Trophoblast cell (in vitro differentiated cells and primary cell): ENCODE measurements at regions not wholly inside any gene's neighbourhood (a gene's known extent, or its start where the extent isn't known, plus 50 kb on each side); places are given as distances from the start of the nearest gene placed in this dataset.

Source experiments
- DNase-seq, 2 donors: peaks; one replicate each; pipeline ENCODE4 v3.0.0-alpha.2; 2016
- H2AFZ ChIP-seq: 2 replicates; pipeline ENCODE4 v1.6.1; 2013; ENCODE audit warnings: low read length, moderate library complexity, mild to moderate bottlenecking; ENCODE audit not compliant: insufficient read depth, poor library complexity
- H2AK5ac ChIP-seq: 2 replicates; pipeline ENCODE4 v1.6.1; 2013; ENCODE audit warnings: mild to moderate bottlenecking, low read length
- H2BK120ac ChIP-seq: 2 replicates; pipeline ENCODE4 v1.6.1; 2013; ENCODE audit warnings: low read length, mild to moderate bottlenecking, moderate library complexity; ENCODE audit not compliant: insufficient read depth, poor library complexity
- H2BK12ac ChIP-seq: 2 replicates; pipeline ENCODE4 v1.6.1; 2013; ENCODE audit warnings: mild to moderate bottlenecking, low read length, moderate library complexity
- H2BK5ac ChIP-seq: 2 replicates; pipeline ENCODE4 v1.6.1; 2013; ENCODE audit warnings: low read length, low read depth, moderate library complexity, mild to moderate bottlenecking; ENCODE audit not compliant: poor library complexity
- H3K14ac ChIP-seq: 2 replicates; pipeline ENCODE4 v1.6.1; 2013; ENCODE audit warnings: mild to moderate bottlenecking, low read length
- H3K18ac ChIP-seq: 2 replicates; pipeline ENCODE4 v1.6.1; 2013; ENCODE audit warnings: mild to moderate bottlenecking, low read length
- H3K23ac ChIP-seq: 2 replicates; pipeline ENCODE4 v1.6.1; 2013; ENCODE audit warnings: low read length
- H3K27ac ChIP-seq: 2 replicates; pipeline ENCODE4 v1.5.1; 2013; ENCODE audit warnings: low read depth, mild to moderate bottlenecking, inconsistent platforms, low read length, moderate library complexity
- H3K27me3 ChIP-seq: 2 replicates; pipeline ENCODE4 v1.6.1; 2013; ENCODE audit warnings: inconsistent platforms, mild to moderate bottlenecking, low read length, moderate library complexity; ENCODE audit not compliant: insufficient read depth
- H3K36me3 ChIP-seq, 2 experiments: 1 replicate in 1 of 2; 2 replicates in 1 of 2; pipeline ENCODE4 v1.6.1; 2013; ENCODE audit warnings: low read length in 2 of 2, mild to moderate bottlenecking in 2 of 2, moderate library complexity in 1 of 2; ENCODE audit not compliant: insufficient read depth in 2 of 2, control insufficient read depth in 1 of 2
- H3K4ac ChIP-seq: 2 replicates; pipeline ENCODE4 v1.6.1; 2013; ENCODE audit warnings: low read depth, mild to moderate bottlenecking, low read length, moderate library complexity
- H3K4me1 ChIP-seq, 2 experiments: 1 replicate in 1 of 2; 2 replicates in 1 of 2; pipeline ENCODE4 v1.6.1; 2013; ENCODE audit warnings: low read length in 2 of 2, mild to moderate bottlenecking in 2 of 2, moderate library complexity in 1 of 2; ENCODE audit not compliant: insufficient read depth in 2 of 2, control insufficient read depth in 1 of 2
- H3K4me2 ChIP-seq: 2 replicates; pipeline ENCODE4 v1.6.1; 2013; ENCODE audit warnings: inconsistent platforms, mild to moderate bottlenecking, low read length, moderate library complexity
- H3K4me3 ChIP-seq: 2 replicates; pipeline ENCODE4 v1.5.1; 2013; ENCODE audit warnings: mild to moderate bottlenecking, low read depth, low read length, inconsistent platforms
- H3K79me1 ChIP-seq: one replicate; pipeline ENCODE4 v1.6.1; 2013; ENCODE audit warnings: low read length
- H3K79me2 ChIP-seq: 2 replicates; pipeline ENCODE4 v1.6.1; 2013; ENCODE audit warnings: low read length, mild to moderate bottlenecking; ENCODE audit not compliant: control insufficient read depth, insufficient read depth, poor library complexity
- H3K9ac ChIP-seq: 2 replicates; pipeline ENCODE4 v1.6.1; 2013; ENCODE audit warnings: mild to moderate bottlenecking, low read length
- H3K9me3 ChIP-seq: 2 replicates; pipeline ENCODE4 v1.6.1; 2013; ENCODE audit warnings: low read depth, mild to moderate bottlenecking, control low read depth, inconsistent platforms, low read length; ENCODE audit not compliant: insufficient read depth
- H4K12ac ChIP-seq: 2 replicates; pipeline ENCODE4 v1.6.1; 2013; ENCODE audit warnings: low read depth, mild to moderate bottlenecking, low read length, moderate library complexity
- H4K8ac ChIP-seq: 2 replicates; pipeline ENCODE4 v1.6.1; 2013; ENCODE audit warnings: low read depth, mild to moderate bottlenecking, low read length, moderate library complexity
- H4K91ac ChIP-seq: one replicate; pipeline ENCODE4 v1.6.1; 2013; ENCODE audit warnings: low read depth, mild to moderate bottlenecking, low read length, moderate library complexity
- WGBS: extraction: QIAGEN DNeasy Blood & Tissue Kit; methylation state at CpG from one replicate; pipeline ENCODE4 v1.1.7; 2013; ENCODE audit warnings: missing lambda C conversion rate; ENCODE audit not compliant: insufficient read length, insufficient coverage; ENCODE audit errors: extremely low coverage; 5-methylcytosine and 5-hydroxymethylcytosine counted together

- Histone ChIP-seq H4K8ac (no peak overlapping the region), H3K14ac (no peak overlapping the region), H3K4me2 (no peak overlapping the region), H3K18ac (no peak overlapping the region), H3K79me2 (no peaks in the 10 kb centered on the region), H3K23ac (no peak overlapping the region), H4K12ac (no peak overlapping the region), H2BK12ac (no peak overlapping the region), H2BK120ac (no peak overlapping the region), H3K4me1 (no peaks in the 10 kb centered on the region), H3K4ac (no peak overlapping the region), H3K9me3 (no peaks in the 10 kb centered on the region), H3K79me1 (no peaks in the 10 kb centered on the region), H2BK5ac (no peak overlapping the region), H3K27me3 (no peaks in the 10 kb centered on the region), H3K9ac (no peak overlapping the region), H2AK5ac (no peak overlapping the region), H3K4me3 (no peak overlapping the region), H2AFZ (no peak overlapping the region), H3K27ac (no peak overlapping the region), H4K91ac (no peak overlapping the region), H3K36me3 (no peaks in the 10 kb centered on the region)
- WGBS, result no CpG with 5 or more reads among the region's 4 CpGs
- no peak for DNase-seq
Observed at GRCh38 chr9:79395228-79395627, 176.5 kb upstream of the TLE4 start.

GRCh38 chr9:79395755-79396154 lies 176.0 kb upstream of the TLE4 start:
- Histone ChIP-seq H3K27ac (no peak overlapping the region), H3K36me3 (no peaks in the 10 kb centered on the region), H2AFZ (no peak overlapping the region), H3K9me3 (no peaks in the 10 kb centered on the region), H3K9ac (no peak overlapping the region), H3K18ac (no peak overlapping the region), H4K12ac (no peak overlapping the region), H4K8ac (no peak overlapping the region), H4K91ac (no peak overlapping the region), H3K79me1 (no peaks in the 10 kb centered on the region), H3K23ac (no peak overlapping the region), H3K27me3 (no peaks in the 10 kb centered on the region), H2BK120ac (no peak overlapping the region), H3K4me3 (no peak overlapping the region), H3K79me2 (no peaks in the 10 kb centered on the region), H3K4me2 (no peak overlapping the region), H2BK12ac (no peak overlapping the region), H2BK5ac (no peak overlapping the region), H3K4ac (no peak overlapping the region), H2AK5ac (no peak overlapping the region), H3K4me1 (no peaks in the 10 kb centered on the region), H3K14ac (no peak overlapping the region)
- DNase-seq, result no peak
- no CpG with 5 or more reads among the region's 7 CpGs for WGBS

- H3K36me3 ChIP-seq, result no peaks in the 10 kb centered on the region
- H2AFZ ChIP-seq, result no peak overlapping the region
- H2BK5ac ChIP-seq, result no peak overlapping the region
- no peaks in the 10 kb centered on the region for H3K4me1 ChIP-seq
- no peak overlapping the region for H2BK12ac ChIP-seq
- H3K4ac ChIP-seq, result no peak overlapping the region
- H3K79me1 ChIP-seq, result no peaks in the 10 kb centered on the region
- no peak overlapping the region for H4K91ac ChIP-seq
- no peak overlapping the region for H3K14ac ChIP-seq
- no peak overlapping the region for H3K27ac ChIP-seq
- no peak overlapping the region for H3K9ac ChIP-seq
- H2BK120ac ChIP-seq, result no peak overlapping the region
- no peaks in the 10 kb centered on the region for H3K9me3 ChIP-seq
- no peaks in the 10 kb centered on the region for H3K79me2 ChIP-seq
- no peak overlapping the region for H2AK5ac ChIP-seq
- H3K27me3 ChIP-seq, result no peaks in the 10 kb centered on the region
- H3K4me3 ChIP-seq, result no peak overlapping the region
- H4K12ac ChIP-seq, result no peak overlapping the region
- no peak overlapping the region for H4K8ac ChIP-seq
- no peak overlapping the region for H3K18ac ChIP-seq
- DNase-seq, result no peak
- H3K4me2 ChIP-seq, result no peak overlapping the region
- WGBS, result no CpG with 5 or more reads among the region's 4 CpGs
- H3K23ac ChIP-seq, result no peak overlapping the region
Observed at GRCh38 chr9:79396168-79396567, 175.6 kb upstream of the TLE4 start.

GRCh38 chr9:79403495-79403894 lies 168.3 kb upstream of the TLE4 start:
- Histone ChIP-seq H3K4ac (no peak overlapping the region), H2BK12ac (no peak overlapping the region), H4K8ac (no peak overlapping the region), H2BK5ac (no peak overlapping the region), H3K4me2 (no peak overlapping the region), H2AK5ac (no peak overlapping the region), H4K91ac (no peak overlapping the region), H3K79me2 (no peaks in the 10 kb centered on the region), H3K18ac (no peak overlapping the region), H3K79me1 (no peaks in the 10 kb centered on the region), H3K9ac (no peak overlapping the region), H3K27me3 (no peaks in the 10 kb centered on the region), H2AFZ (no peak overlapping the region), H3K4me3 (no peak overlapping the region), H4K12ac (no peak overlapping the region), H3K36me3 (no peaks in the 10 kb centered on the region), H3K27ac (no peak overlapping the region), H3K4me1 (no peaks in the 10 kb centered on the region), H3K23ac (no peak overlapping the region), H2BK120ac (no peak overlapping the region), H3K9me3 (no peaks in the 10 kb centered on the region), H3K14ac (no peak overlapping the region)
- no peak for DNase-seq
- no CpG with 5 or more reads among the region's 2 CpGs for WGBS
